ENCODE measurements at regions not wholly inside any gene's neighbourhood (a gene's known extent, or its start where the extent isn't known, plus 50 kb on each side); places are given as distances from the start of the nearest gene placed in this dataset.

- DNase-seq (ENCODE audit: low read depth in 1 of 2, low spot score in 1 of 2), result no peak
- Histone ChIP-seq H3K9me3 (ENCODE audit: low read depth) (no peaks in the 10 kb centered on the region), H3K4me1 (ENCODE audit: low read depth) (no peaks in the 10 kb centered on the region), H3K4me3 (no peak overlapping the region), H3K36me3 (no peaks in the 10 kb centered on the region), H3K27ac (no peak overlapping the region), H3K27me3 (peaks cover 5% of the 10 kb centered on the region)
- TF ChIP-seq CTCF (IDR thresholded peaks at IDR 0.05; ENCODE audit: low read depth, low read length), result no peak
Observed at GRCh38 chr6:166877906-166878305, 78.4 kb downstream of the RNASET2 start.

GRCh38 chr6:166877349-166877748 lies 79.0 kb downstream of the RNASET2 start:
- H3K27ac ChIP-seq, result no peak overlapping the region
- no peaks in the 10 kb centered on the region for H3K36me3 ChIP-seq
- H3K4me3 ChIP-seq, result no peak overlapping the region
- peaks cover 5% of the 10 kb centered on the region for H3K27me3 ChIP-seq
- no peaks in the 10 kb centered on the region for H3K9me3 ChIP-seq (ENCODE audit: low read depth)
- DNase-seq (ENCODE audit: low read depth in 1 of 2, low spot score in 1 of 2), result no peak
- TF ChIP-seq CTCF (IDR thresholded peaks at IDR 0.05; ENCODE audit: low read depth, low read length), result no peak
- H3K4me1 ChIP-seq (ENCODE audit: low read depth), result no peaks in the 10 kb centered on the region

GRCh38 chr6:166872531-166873009 lies 83.8 kb downstream of the RNASET2 start:
- no peak for TF ChIP-seq CTCF (IDR thresholded peaks at IDR 0.05; ENCODE audit: low read depth, low read length)
- no peak for DNase-seq (ENCODE audit: low read depth in 1 of 2, low spot score in 1 of 2)
- Histone ChIP-seq H3K27ac (no peak overlapping the region), H3K27me3 (peaks cover 5% of the 10 kb centered on the region), H3K4me3 (no peak overlapping the region), H3K9me3 (ENCODE audit: low read depth) (no peaks in the 10 kb centered on the region), H3K36me3 (no peaks in the 10 kb centered on the region), H3K4me1 (ENCODE audit: low read depth) (no peaks in the 10 kb centered on the region)

- peaks cover 5% of the 10 kb centered on the region for H3K27me3 ChIP-seq
Observed at GRCh38 chr6:166870602-166871208, 85.6 kb downstream of the RNASET2 start.

GRCh38 chr6:166866839-166867637 lies 89.3 kb downstream of the RNASET2 start:
- Histone ChIP-seq H3K27me3 (no peaks in the 10 kb centered on the region), H3K27ac (no peak overlapping the region), H3K9me3 (ENCODE audit: low read depth) (no peaks in the 10 kb centered on the region), H3K4me1 (ENCODE audit: low read depth) (no peaks in the 10 kb centered on the region), H3K36me3 (no peaks in the 10 kb centered on the region), H3K4me3 (no peak overlapping the region)
- no peak for TF ChIP-seq CTCF (IDR thresholded peaks at IDR 0.05; ENCODE audit: low read depth, low read length)
- no peak for DNase-seq (ENCODE audit: low read depth in 1 of 2, low spot score in 1 of 2)

More at GRCh38 chr6:166870602-166871208, 85.6 kb downstream of the RNASET2 start:
- Histone ChIP-seq H3K27ac (no peak overlapping the region), H3K36me3 (no peaks in the 10 kb centered on the region), H3K4me3 (no peak overlapping the region), H3K4me1 (ENCODE audit: low read depth) (no peaks in the 10 kb centered on the region), H3K9me3 (ENCODE audit: low read depth) (no peaks in the 10 kb centered on the region)
- no peak for DNase-seq (ENCODE audit: low read depth in 1 of 2, low spot score in 1 of 2)
- no peak for TF ChIP-seq CTCF (IDR thresholded peaks at IDR 0.05; ENCODE audit: low read depth, low read length)

All from cardiac muscle cell (in vitro differentiated cells and primary cell).